Amniotic stem cell (primary cell): ENCODE measurements at regions not wholly inside any gene's neighbourhood (a gene's known extent, or its start where the extent isn't known, plus 50 kb on each side); places are given as distances from the start of the nearest gene placed in this dataset.
"Not testable (repeated sequence)": the region's sequence is repeated elsewhere in the genome, so short reads cannot be mapped to it uniquely, and the experiment has no call there.

Source experiments
- DNase-seq: peaks from one replicate; lab custom pipeline; 2025; lab: John Stamatoyannopoulos, UW

GRCh38 chr2:234189786-234190300 is 139.3 kb downstream of the SPP2 start:
- no peak for DNase-seq

GRCh38 chr2:234189230-234189629 is 138.7 kb downstream of the SPP2 start:
- no peak for DNase-seq

- no peak for DNase-seq
Measured at GRCh38 chr2:234187646-234188174, 137.2 kb downstream of the SPP2 start.

- no peak for DNase-seq
Measured at GRCh38 chr2:234181121-234181520, 130.6 kb downstream of the SPP2 start.

- DNase-seq = no peak
Measured at GRCh38 chr2:234179031-234179363, 128.5 kb downstream of the SPP2 start.

GRCh38 chr2:234178330-234179030 is 128.0 kb downstream of the SPP2 start:
- DNase-seq = no peak

GRCh38 chr2:234175649-234176048 is 125.1 kb downstream of the SPP2 start:
- DNase-seq = no peak

GRCh38 chr2:234174742-234175141 is 124.2 kb downstream of the SPP2 start:
- DNase-seq = no peak

GRCh38 chr2:234172532-234172931 is 122.0 kb downstream of the SPP2 start:
- no peak for DNase-seq

GRCh38 chr2:234172066-234172465 is 121.6 kb downstream of the SPP2 start:
- no peak for DNase-seq

- DNase-seq = no peak
Measured at GRCh38 chr2:234171666-234172065, 121.2 kb downstream of the SPP2 start.

- no peak for DNase-seq
Measured at GRCh38 chr2:234169674-234170073, 119.2 kb downstream of the SPP2 start.

- DNase-seq = not testable (repeated sequence)
Measured at GRCh38 chr2:234168605-234169570, 118.4 kb downstream of the SPP2 start.

GRCh38 chr2:234166531-234166930 is 116.0 kb downstream of the SPP2 start:
- DNase-seq = no peak

- no peak for DNase-seq
Measured at GRCh38 chr2:234165421-234165820, 114.9 kb downstream of the SPP2 start.

GRCh38 chr2:234164493-234165413 is 114.3 kb downstream of the SPP2 start:
- no peak for DNase-seq

- DNase-seq = no peak
Measured at GRCh38 chr2:234163510-234164045, 113.1 kb downstream of the SPP2 start.

- no peak for DNase-seq
Measured at GRCh38 chr2:234162861-234163260, 112.4 kb downstream of the SPP2 start.

GRCh38 chr2:234161932-234162331 is 111.4 kb downstream of the SPP2 start:
- DNase-seq = no peak

- no peak for DNase-seq
Measured at GRCh38 chr2:234158812-234159211, 108.3 kb downstream of the SPP2 start.

GRCh38 chr2:234157817-234158588 is 107.5 kb downstream of the SPP2 start:
- DNase-seq = no peak
